ENCODE measurements at regions not wholly inside any gene's neighbourhood (a gene's known extent, or its start where the extent isn't known, plus 50 kb on each side); places are given as distances from the start of the nearest gene placed in this dataset.
A peak's percentile ranks its signal among the peaks of the same experiment; 100 is the strongest.

DNA sequence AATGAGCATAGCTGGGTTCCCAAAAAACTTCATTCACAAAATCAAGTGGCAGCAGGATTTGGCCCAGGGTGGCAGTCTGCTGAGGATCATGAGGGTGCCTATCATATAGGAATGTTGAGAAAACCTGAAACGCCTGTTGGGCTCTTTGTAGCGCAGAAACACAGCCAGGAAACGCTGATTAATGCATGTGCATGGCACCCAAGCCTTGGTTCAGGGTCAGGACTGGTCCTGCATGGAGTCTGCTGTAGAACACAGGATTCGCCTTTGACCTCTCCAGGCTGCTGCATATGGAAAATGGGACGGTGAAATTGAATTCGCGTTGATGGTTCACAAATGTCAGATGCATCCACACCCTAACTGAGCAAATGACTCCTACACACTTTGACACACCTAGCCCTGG, 227.9 kb upstream of the COPS8 start:
- DNase-seq, result no peak

DNA sequence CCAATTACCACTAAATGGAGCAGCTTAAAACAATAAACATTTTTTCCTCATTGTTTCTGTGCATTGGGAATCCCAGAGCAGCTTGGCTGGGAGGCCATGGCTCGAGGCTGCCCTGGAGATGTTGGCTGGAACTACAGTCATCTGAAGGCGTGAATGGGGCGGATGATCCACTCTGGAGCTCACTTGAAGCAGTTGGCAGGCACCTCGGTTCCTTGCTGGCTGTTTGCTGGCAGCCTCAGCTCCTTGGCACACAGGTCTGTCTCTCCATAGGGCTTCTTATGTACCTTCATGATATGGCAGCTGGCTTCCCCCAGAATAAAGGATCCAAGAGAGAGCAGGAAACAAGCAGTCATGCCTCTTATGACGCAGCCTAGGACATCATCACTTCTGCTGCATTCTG, 227.0 kb upstream of the COPS8 start:
- no peak for DNase-seq

DNA sequence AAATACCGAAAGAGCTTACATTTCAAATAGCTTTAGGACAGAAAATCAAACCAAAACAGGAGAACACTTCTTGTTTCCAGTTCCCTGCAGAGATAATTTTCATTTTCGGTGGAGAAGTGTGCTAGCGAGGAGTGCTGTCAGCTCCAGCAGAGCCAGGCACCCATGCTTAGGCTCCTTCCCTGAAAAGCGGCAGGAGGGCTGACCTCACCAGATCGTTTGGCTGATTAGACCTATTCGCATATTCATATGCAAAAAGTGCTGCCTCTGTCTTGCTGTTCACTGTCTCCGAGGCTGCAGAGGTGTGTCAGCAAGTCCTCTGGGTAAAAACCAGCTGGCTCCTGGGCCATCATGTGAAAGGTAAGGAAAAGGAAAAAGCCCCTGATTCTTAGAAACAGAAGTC, 225.8 kb upstream of the COPS8 start:
- no peak for DNase-seq

DNA sequence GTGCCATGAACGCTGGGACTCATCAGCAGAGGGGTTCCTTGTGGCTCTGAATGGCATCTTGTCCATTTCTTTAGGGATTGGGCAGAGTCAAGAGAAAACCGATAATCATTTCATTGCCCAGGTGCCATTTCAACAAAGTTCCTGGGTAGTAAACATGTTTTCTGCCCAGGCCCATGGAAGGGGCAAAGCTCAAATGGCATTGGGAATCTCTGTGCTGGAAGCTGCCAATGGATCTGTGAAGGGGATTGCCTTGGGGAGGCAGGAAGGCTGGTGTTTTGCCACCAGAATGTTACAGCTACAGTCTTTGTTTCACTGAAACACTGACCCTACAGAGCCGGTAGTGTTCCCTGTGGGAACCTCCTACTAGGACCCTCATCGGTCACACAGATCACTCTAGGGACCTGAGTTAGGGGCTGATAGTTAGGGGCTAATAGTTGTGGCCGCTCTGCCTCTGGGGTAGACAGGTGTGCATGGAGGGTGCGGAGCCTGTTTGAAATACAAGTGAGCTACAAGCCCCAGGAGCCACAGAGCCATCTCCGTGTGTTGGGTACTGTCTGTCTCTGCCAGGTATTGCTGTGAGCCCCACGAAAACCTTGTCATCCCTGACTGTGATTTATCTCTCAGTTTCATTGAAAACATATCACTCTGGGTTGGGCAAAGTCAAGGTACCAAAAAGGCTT, 224.4 kb upstream of the COPS8 start:
- no peak for DNase-seq

DNA sequence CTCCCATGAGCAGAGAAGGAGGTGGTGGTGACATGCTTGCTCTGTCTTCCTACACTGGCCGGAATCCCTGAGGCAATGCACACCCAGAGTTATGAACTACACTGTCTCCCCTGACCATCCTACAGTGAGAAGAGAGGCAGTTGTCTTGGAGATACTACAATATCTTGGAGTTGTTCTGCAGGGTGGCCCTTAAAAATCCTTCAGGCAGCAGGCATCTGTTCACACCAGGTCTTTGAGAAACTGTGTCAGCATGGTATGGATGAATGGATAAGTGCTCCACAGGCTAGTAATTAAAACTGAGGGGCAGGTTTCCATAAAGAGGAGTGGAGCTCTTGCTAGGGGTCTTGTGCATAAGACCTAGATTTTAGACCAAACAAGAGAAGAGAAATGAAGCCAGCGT, 223.7 kb upstream of the COPS8 start:
- DNase-seq, result no peak

DNA sequence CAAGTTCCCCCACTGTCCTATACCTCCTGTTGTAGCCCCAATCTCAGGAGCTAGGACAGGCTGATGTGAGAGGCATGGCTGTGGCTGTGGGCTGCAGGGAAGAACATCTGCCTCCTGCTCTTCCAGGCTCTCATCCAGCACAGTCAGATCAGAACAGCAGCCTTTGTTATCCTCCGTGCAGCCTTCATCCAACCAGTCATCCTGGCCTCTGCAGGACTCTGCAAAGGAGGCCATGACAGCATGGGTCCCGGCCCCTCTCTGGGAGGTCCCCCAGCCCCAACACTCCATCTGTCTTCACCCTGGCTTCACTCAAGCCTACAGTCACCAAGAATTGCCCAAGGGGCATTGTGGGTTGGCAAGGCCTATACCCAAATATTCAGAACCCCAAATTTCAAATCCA, 223.2 kb upstream of the COPS8 start:
- DNase-seq, result no peak

DNA sequence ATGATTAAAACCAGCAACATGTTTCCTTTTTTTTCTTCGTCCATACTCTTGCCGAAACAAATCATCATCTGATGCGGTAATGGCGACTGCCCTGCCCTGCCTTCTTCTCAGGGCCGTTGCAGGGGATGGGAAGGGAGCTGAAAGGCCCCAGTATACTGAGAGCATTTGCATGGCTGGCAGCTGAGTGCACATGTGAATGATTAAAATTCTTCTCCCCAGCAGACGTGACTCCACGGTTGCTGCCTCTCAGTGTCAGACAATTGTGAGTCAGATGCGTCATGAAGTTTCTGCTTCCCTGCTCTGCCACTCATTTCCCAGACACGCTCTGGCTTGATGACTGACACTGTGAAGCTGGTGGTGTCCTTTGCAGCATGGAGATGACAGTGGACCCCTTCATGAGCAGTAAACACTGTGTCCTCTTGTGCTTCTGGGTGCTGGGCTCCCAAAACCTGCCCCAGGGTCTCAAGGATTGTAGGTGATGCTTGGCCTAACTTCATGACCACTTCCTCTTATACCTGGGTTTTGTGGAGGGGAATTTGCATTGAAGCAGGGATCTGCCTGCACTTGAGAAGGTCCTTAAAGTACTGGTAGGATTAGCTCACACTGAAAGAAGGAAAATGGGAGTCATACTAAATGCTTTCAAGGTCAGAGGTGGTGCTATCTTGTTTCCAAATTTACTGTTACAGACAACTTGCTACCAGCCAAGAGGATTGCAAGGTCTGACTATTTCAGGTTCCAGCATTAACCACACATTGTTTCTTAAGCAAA, 222.5 kb upstream of the COPS8 start:
- no peak for DNase-seq

DNA sequence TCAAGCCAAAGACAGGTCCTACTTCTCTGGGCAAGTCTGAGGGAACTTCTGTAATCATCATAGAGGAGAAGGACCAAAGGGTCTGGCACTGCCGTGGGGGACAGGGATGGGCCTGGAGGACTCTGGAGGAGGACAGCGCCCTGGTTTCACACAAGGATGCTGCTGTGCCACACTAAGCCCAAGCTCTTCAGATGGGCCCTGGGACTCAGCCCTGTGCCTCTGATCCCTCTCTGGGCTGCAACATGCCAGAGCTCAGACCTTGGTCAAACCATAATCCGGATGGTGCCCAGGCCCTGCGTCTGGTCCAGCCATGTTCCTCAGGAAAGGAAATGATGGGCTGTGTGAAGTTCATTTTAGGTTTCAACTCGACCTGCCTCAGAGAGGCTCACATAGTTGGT, 222.0 kb upstream of the COPS8 start:
- DNase-seq, result no peak

DNA sequence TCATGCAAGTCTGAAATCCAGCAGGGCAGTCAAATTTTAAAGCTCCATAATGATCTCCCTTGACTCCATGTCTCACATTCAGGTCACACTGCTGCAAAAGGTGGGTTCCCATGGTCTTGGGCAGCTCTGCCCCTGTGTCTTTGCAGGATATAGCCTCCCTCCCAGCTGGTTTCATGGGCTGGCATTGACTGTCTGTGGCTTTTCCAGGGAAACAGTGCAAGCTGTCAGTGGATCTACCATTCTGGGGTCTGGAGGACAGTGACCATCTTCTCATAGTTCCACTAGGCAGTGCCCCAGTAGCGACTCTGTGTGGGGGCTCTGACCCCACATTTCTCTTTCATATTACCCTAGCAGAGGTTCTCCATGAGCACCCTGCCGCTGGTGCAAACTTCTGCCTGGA, 220.6 kb upstream of the COPS8 start:
- DNase-seq, result no peak

DNA sequence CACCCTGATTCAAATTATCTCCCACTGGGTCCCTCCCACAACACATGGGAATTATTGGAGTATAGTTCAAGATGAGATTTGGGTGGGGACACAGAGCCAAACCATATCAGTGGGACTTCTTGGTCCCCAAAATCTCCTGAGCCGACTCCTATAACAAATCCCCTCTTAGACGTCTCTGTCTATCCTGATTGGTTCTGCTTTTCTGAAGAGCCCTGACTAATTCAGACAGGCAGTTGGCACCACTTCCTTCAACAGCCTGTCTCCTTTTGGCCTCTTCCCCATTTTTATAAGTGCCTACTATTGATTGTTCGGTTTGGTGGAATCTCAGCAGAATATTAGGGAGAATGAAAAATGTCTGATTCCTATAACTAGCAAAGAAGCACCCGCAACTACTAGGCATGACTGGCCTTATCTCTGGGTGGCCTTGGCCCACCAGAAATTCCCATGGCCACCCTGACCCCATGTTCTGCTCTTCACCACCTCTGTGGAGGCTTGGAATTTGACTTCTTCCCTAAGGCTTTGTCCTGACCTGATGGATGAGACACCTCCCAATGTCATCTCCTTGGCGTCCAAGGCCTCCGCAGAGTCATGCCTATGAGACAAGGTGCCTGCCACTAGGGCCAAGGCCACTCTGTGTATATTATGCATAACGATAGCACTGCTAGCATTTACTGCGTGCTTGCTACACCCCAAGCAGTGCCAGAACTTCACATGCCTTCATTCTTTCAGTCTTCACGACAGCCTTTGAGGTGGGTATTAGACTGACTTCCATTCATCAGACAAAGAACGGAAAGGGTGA, 218.9 kb upstream of the COPS8 start:
- no peak for DNase-seq

DNA sequence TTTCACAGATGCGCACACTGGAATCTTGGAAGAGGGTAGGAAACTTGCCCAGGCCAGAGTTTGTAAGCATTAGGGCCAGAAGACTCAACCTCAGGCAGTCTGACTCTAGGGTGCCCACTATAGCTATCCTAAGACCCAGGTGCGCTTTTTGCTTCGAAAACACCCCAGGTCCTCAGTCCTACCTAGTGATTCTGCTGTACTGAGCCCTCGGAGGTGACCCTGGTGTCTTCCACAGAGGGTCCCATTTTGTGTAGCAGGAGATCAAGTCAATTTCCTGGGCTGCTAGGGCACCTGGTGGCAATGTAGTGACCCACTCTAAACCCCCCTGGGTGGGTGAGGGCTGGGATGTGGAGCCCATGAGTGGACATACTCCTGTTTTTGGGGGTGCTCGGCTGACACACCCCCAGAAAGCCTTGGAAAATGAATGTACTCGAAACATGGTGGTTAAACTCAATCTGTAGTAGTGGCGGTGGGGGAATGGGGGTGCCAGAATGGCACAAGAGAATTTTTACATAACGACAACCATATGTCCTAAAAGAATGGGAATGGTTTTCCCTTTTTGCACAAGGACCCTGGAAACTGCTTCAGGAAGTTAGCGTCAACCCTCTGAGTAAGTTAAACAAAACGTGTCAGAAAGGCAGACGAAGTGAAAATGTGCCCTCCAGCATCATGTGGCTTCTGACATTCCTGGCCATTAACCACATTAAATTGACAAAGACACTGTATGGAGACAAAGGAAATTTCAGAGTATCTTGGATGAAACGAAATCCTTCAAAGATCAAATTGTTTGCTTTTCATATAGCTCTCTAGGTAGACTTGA, 218.0 kb upstream of the COPS8 start:
- no peak for DNase-seq

DNA sequence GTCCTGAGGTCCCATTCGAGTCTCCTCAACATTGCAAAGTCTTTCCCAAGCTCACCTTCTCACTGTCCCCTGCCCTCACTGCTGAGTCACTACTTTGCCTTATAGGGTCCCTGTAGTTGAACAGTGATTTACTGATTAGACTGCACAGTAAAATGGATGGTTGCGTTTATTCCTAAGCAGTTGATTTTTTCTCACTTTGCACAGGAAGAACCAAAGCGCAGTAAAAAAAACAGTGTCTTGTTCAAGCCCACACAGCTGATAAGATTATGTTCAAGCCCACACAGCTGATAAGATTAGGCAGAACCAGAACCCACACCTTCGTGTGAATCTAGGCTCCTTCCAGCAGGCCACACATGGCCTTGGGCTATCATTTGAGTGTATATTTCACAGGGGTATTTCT, 215.3 kb upstream of the COPS8 start:
- DNase-seq, result no peak

DNA sequence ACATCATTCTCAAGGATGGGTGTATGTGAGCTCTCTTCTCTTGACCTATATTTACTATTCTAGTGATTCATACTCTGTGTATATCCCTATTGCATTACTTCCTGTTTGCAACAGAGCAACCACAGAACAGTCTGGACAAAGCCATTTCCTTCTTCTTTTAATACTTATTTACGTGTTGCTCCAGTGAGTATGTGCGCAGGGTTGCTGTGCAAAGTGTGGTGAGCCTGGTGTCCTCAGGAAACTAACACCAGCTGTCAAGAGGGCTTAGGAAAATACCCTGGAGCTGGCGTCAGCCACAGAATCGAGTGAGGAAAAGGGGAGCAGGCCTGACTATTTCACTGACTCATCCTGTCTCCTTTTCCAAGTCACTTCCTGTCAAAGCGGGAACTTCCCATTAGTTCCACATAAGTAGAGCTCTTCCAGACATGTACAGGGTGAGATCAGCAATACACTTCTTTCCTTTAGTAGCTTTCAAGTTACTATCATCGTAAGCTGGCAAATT, 214.1 kb upstream of the COPS8 start:
- no peak for DNase-seq

DNA sequence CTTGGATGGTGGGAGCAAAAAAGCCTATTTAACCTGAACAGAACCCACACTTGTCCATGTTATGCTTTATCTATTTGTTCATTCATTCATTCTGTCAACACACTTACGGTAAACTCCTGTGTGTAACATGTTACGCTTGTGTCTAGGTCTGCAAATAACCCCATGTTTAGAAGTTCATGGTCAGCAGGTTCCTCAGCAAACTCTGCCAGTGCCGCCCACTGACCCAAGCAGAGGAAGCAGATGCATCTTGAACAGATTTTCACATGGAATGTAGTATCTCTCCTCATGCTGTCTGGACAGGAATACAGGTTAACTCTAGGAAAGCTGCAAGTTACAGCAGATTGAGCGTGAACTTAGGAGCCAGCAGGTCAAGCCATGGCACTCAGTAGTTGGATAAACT, 213.7 kb upstream of the COPS8 start:
- DNase-seq, result no peak

DNA sequence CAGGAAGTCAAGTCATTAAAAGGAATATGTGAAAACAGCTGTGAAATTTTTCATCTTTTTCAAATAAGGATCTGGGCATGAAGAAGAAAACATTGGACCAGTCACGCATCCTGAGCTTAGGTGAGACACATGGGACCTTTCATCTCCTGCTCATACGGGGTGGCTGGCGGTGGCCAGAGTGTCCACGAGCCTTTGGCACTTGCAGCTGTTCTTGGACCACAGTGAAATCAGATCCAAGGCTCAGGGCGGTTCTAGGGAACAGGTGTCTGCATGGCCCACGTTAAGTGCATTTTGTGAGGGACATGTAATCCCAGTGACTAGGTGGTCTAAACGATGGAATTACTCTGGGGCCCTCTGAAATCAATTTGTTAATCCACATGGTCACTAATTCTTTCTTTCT, 212.7 kb upstream of the COPS8 start:
- no peak for DNase-seq

DNA sequence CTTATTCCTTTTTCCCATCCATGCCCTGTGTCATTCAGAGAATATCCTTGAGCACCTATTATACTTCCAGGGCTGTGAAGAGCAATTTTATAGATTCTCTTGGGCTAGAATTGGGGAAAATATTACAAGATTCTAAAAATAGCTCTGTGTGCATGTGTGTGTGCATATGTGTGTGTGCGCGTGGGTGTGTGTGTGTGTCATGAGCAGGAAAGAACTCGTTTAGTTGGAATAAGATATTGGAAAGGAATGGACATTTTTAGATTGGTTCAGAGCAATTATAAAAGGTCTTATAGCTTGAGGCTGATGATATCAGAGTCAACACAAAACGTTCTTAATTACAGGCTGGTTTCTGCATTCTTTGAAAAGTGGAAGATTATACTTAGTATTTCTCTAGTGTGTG, 212.1 kb upstream of the COPS8 start:
- no peak for DNase-seq

DNA sequence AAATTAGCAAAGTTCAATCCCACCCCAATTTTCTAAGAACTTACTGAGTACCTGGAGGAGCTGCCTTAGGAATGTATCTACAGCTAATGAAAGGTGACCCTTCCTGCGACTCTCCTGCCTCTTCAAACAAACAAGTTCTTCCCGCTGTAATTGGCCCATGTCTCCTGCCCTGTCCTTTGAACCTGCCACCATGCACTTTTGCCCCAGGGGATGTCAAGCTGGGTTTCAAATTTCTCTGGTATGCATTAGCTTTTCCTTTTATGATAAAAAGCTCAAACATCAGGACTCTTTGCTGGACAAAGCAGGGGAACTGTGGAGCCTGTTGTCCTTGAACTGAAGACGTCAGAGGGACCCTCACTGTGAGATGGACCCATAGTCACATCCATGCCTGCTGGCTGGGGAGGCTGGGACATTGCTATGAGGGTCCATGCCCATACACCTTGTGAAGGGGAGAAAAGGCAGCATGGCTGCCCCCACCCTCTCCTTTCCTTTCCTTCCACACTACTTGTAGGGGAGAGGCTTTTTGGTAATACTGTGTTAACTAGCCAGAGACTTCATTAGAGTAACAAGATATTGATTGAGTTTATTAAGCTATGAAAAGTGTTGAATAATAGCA, 210.7 kb upstream of the COPS8 start:
- no peak for DNase-seq

DNA sequence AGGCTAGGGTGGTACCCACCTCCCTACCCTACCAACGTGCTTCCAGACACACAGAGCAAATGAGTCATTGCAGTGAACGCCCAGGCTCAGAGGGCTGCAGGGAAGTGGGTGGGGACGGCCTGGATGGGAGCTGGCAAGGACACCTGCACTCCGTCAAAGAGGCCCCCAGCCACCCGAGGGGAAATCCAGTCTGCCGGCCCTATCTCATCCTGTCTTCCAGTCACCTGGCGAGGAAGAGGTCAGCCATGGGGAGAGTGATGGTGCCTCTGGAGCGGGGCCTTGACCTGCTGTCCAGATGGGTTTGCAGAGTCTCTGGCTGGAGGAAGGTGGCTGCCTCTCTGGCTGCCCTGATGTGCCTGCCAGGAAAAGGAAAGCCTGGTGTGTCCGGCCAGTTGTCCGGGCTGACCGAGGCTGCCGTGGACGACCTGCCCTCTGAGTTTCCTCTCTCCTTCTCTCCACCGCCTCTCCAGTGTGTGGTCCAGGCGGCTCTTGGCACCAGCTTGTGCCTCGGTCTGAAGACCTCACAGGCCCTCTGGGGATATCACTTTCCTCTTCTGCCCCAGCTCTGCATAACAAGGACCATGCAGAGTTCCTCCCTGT, 209.7 kb upstream of the COPS8 start:
- DNase-seq, result peak in 1 of 2 experiments; percentile 14

DNA sequence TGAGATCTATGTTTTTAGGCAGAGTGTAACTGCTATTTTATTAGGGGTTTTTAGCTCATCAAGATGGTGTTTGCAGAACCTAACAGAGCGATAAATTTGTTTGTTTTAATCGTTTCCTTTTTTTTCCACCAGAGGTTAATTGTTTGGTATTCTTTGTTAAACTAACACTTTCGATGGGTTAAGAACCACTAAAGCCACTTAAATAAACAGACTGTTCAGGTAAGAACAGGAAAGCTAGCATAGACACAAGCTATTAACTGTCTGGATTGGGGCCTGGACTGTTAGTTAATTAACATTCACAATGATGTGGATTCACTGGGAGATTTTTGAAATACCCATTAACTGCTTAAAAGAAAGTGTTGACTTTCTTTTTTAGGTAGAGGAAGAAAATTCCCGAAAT, 209.0 kb upstream of the COPS8 start:
- peak in 1 of 2 experiments; percentile 15 for DNase-seq

DNA sequence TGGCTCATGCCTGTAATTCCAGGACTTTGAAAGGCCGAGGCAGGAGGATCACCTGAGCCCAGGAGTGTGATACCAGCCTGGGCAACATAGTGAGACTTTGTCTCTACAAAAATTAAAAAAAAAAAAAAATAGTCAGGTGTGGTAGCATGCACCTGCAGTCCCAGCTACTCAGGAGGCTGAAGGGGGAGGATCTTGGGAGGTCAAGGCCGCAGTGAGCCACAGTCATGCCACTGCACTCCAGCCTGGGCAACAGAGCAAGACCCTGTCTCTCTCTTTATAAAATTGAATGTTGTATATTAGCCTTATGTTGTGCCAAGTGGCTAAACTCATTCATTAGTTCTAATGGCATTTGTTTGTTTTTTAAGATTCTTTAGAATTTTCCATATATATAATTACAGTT, 207.7 kb upstream of the COPS8 start:
- DNase-seq, result no peak

DNA sequence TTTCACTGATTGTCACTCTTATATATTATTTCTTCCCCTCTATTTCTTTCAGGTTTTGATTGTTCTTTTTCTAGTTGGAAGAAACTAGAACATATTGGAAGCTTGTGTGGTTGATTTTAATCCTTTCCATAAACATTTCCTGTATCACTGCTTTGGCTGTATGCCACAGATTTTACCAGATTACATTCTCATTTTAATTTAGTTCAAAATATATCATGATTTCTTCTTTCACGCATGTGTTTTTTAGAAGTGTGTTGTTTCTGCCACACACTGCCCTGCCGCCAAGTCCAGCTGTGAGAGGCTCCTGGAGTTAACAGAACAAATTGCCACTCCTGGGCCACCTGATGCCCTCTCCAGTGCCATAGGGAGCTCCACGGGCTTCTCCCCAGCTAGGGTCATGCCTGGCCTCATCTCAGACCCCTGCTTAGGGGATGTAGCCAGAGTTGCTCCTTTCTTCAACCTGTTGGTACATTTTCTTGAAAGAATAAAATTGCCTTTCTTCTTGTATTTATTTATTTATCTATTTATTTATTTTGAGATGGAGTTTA, 206.2 kb upstream of the COPS8 start:
- no peak for DNase-seq

DNA sequence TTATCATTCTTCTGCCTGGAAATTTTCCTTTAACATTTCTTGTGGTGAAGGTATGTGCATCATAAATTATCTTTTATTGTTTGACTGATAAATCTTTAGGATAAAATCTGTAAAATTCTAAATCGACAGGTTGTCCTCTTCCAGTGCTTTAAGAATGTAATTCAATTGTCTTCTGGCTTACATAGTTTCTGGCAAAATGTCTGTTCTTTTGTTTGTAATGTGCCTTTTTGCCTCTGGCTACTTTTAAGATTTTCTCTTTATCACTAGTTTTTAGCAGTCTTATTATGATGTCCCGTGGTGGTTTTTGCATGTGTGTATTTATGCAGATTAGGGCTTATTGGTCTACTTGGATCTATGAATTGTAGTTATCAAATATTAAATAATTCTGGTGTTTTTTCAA, 203.6 kb upstream of the COPS8 start:
- no peak for DNase-seq
